ENCODE measurements at regions not wholly inside any gene's neighbourhood (a gene's known extent, or its start where the extent isn't known, plus 50 kb on each side); places are given as distances from the start of the nearest gene placed in this dataset.

DNA sequence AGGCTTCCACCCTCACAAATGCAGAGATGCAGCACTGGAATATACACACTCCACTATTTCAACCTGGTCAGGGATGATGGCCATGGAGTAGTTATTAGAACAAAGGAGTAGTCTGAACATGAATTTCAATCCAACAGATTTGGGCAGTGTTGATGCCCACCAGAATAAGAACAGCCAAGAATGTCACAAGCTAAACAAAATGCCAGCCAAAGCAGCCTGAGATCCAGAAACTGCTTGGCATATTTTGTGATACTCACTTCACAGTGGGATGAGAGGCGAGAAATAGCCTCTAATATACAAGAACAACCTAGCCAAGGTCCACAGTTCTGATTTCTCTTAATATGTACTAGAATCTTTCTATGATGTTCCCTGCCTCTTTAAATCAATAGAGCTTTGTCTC, 58.6 kb upstream of the KLF7 start:
- TF ChIP-seq, protein P1, sequence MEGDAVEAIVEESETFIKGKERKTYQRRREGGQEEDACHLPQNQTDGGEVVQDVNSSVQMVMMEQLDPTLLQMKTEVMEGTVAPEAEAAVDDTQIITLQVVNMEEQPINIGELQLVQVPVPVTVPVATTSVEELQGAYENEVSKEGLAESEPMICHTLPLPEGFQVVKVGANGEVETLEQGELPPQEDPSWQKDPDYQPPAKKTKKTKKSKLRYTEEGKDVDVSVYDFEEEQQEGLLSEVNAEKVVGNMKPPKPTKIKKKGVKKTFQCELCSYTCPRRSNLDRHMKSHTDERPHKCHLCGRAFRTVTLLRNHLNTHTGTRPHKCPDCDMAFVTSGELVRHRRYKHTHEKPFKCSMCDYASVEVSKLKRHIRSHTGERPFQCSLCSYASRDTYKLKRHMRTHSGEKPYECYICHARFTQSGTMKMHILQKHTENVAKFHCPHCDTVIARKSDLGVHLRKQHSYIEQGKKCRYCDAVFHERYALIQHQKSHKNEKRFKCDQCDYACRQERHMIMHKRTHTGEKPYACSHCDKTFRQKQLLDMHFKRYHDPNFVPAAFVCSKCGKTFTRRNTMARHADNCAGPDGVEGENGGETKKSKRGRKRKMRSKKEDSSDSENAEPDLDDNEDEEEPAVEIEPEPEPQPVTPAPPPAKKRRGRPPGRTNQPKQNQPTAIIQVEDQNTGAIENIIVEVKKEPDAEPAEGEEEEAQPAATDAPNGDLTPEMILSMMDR (IDR thresholded peaks at IDR 0.05; ENCODE audit: insufficient read depth, low read length, poor library complexity, severe bottlenecking): no peak
- no peak for TF ChIP-seq EZH2phosphoT487 (conservative IDR thresholded peaks at IDR 0.05; ENCODE audit: low read length)

Data from SU-DHL-6 (cell line).